CD14-positive monocyte (primary cell): ENCODE measurements at regions not wholly inside any gene's neighbourhood (a gene's known extent, or its start where the extent isn't known, plus 50 kb on each side); places are given as distances from the start of the nearest gene placed in this dataset.

ENCODE experiments used
- DNase-seq, 3 donors: peaks; one replicate each; pipeline ENCODE4 v3.0.0-alpha.2; 2011 to 2022
- H2AFZ ChIP-seq: 2 replicates; pipeline ENCODE4 v1.6.0; 2012; ENCODE audit warnings: mild to moderate bottlenecking, low read depth, low read length, inconsistent platforms; ENCODE audit not compliant: insufficient read depth, poor library complexity, severe bottlenecking
- H3K27ac ChIP-seq, 2 donors: 1 replicate in 1 of 2; 2 replicates in 1 of 2; pipeline ENCODE4 v1.5.1; 2012 to 2013; ENCODE audit warnings: low read length in 2 of 2, control low read depth in 1 of 2, inconsistent platforms in 1 of 2, low read depth in 1 of 2, mild to moderate bottlenecking in 1 of 2
- H3K27me3 ChIP-seq, 2 donors: one replicate each; pipeline versions ENCODE4 v1.6.0 to v1.6.1; 2011 to 2013; ENCODE audit warnings: low read length in 2 of 2; ENCODE audit not compliant: control insufficient read depth in 2 of 2, insufficient read depth in 2 of 2
- H3K36me3 ChIP-seq, 2 donors: replicated peaks in 1 of 2; 1 replicate in 1 of 2; 2 replicates in 1 of 2; pipeline versions ENCODE4 v1.5.1 to v1.6.1; 2012 to 2013; ENCODE audit warnings: low read length in 2 of 2, control low read depth in 1 of 2, inconsistent platforms in 1 of 2, mild to moderate bottlenecking in 1 of 2; ENCODE audit not compliant: insufficient read depth in 2 of 2, control insufficient read depth in 1 of 2
- H3K4me1 ChIP-seq, 2 donors: 1 replicate in 1 of 2; 2 replicates in 1 of 2; pipeline versions ENCODE4 v1.5.1 to v1.6.1; 2012 to 2013; ENCODE audit warnings: low read length in 2 of 2, control low read depth in 1 of 2, inconsistent platforms in 1 of 2, mild to moderate bottlenecking in 1 of 2, moderate library complexity in 1 of 2; ENCODE audit not compliant: insufficient read depth in 2 of 2, control insufficient read depth in 1 of 2
- H3K4me2 ChIP-seq: replicated peaks from 2 replicates; pipeline ENCODE3; 2012; ENCODE audit warnings: low read length, moderate library complexity, mild to moderate bottlenecking; ENCODE audit not compliant: poor library complexity, severe bottlenecking; ENCODE audit errors: extremely low read depth
- H3K4me3 ChIP-seq, 3 experiments: fragments of 200-600 bp in 1 of 3; sonication (generic) in 1 of 3; replicated peaks in 1 of 3; 1 replicate in 2 of 3; 2 replicates in 1 of 3; pipeline ENCODE4 v1.5.1; 2011 to 2013; ENCODE audit warnings: low read length in 3 of 3, mild to moderate bottlenecking in 3 of 3, control low read depth in 2 of 3, low read depth in 2 of 3, inconsistent platforms in 1 of 3, moderate library complexity in 1 of 3
- H3K79me2 ChIP-seq: 2 replicates; pipeline ENCODE4 v1.6.0; 2012; ENCODE audit warnings: mild to moderate bottlenecking, control low read depth, inconsistent platforms, low read length, moderate library complexity; ENCODE audit not compliant: insufficient read depth
- H3K9ac ChIP-seq: 2 replicates; pipeline ENCODE4 v1.6.0; 2017; ENCODE audit warnings: low read length, mild to moderate bottlenecking; ENCODE audit not compliant: insufficient read depth, poor library complexity, severe bottlenecking
- H3K9me3 ChIP-seq, 2 donors: replicated peaks in 1 of 2; 1 replicate in 1 of 2; 2 replicates in 1 of 2; pipeline versions ENCODE4 v1.5.1 to v1.6.1; 2012 to 2013; ENCODE audit warnings: low read length in 2 of 2, control low read depth in 1 of 2; ENCODE audit not compliant: control insufficient read depth in 1 of 2, insufficient read depth in 1 of 2
- H4K20me1 ChIP-seq: 2 replicates; pipeline ENCODE4 v1.6.0; 2012; ENCODE audit warnings: mild to moderate bottlenecking, low read length, control low read depth, moderate library complexity; ENCODE audit not compliant: insufficient read depth
- H3K27ac Mint-ChIP-seq, 7 donors: one replicate each; pipeline ENCODE4 v1.8.0; 2020; ENCODE audit warnings: mild to moderate bottlenecking in 7 of 7, mixed read lengths in 7 of 7, moderate library complexity in 6 of 7, inconsistent platforms in 2 of 7
- H3K27me3 Mint-ChIP-seq, 3 donors: one replicate each; pipeline ENCODE4 v1.8.0; 2021 to 2022; ENCODE audit warnings: low read depth in 3 of 3, mild to moderate bottlenecking in 3 of 3, mixed read lengths in 3 of 3, moderate library complexity in 3 of 3, inconsistent platforms in 1 of 3
- H3K36me3 Mint-ChIP-seq, 2 donors: one replicate each; pipeline ENCODE4 v1.8.0; 2020; ENCODE audit warnings: mixed read lengths in 2 of 2, inconsistent platforms in 1 of 2, mild to moderate bottlenecking in 1 of 2
- H3K4me1 Mint-ChIP-seq: one replicate; pipeline ENCODE4 v1.8.0; 2020; ENCODE audit warnings: mild to moderate bottlenecking, mixed read lengths
- H3K4me3 Mint-ChIP-seq, 2 donors: one replicate each; pipeline ENCODE4 v1.8.0; 2020; ENCODE audit warnings: mild to moderate bottlenecking in 2 of 2, mixed read lengths in 2 of 2, moderate library complexity in 1 of 2
- H3K9me3 Mint-ChIP-seq, 7 donors: one replicate each; pipeline ENCODE4 v1.8.0; 2020 to 2022; ENCODE audit warnings: mixed read lengths in 7 of 7, mild to moderate bottlenecking in 6 of 7, moderate library complexity in 6 of 7, inconsistent platforms in 2 of 7
- CTCF ChIP-seq: fragments of 200-600 bp; IDR thresholded peaks from one replicate; pipeline ENCODE4 v1.8.0; 2022; ENCODE audit warnings: antibody characterized with exemption, mild to moderate bottlenecking
- WGBS: methylation state at CpG from one replicate; pipeline ENCODE4 v1.1.5; 2013; ENCODE audit warnings: missing lambda C conversion rate; ENCODE audit not compliant: insufficient coverage; 5-methylcytosine and 5-hydroxymethylcytosine counted together
- intact Hi-C, 2 donors: fragments of 100-400 bp; cut with micrococcal nuclease; formaldehyde crosslinking; loops; one replicate each; pipeline versions ENCODE4 v1.15.0 to v1.15.1; 2023

- H2AFZ ChIP-seq: no peak overlapping the region
- no peaks in the 10 kb centered on the region for H3K36me3 Mint-ChIP-seq
- no peaks in the 10 kb centered on the region for H3K4me1 Mint-ChIP-seq
- DNase-seq: no peak
- H3K9me3 ChIP-seq: no peaks in the 10 kb centered on the region
- H3K27me3 Mint-ChIP-seq: no peaks in the 10 kb centered on the region
- H3K79me2 ChIP-seq: no peaks in the 10 kb centered on the region
- H3K4me1 ChIP-seq: no peaks in the 10 kb centered on the region
- no peak overlapping the region for H3K9ac ChIP-seq
- H3K27ac ChIP-seq: no peak overlapping the region
- H3K4me3 ChIP-seq: no peak overlapping the region
- intact Hi-C loops: no loop called here
- H3K36me3 ChIP-seq: no peaks in the 10 kb centered on the region
- H3K4me3 Mint-ChIP-seq: no peak overlapping the region
- H3K4me2 ChIP-seq: no peak overlapping the region
- TF ChIP-seq CTCF: no peak
- H3K9me3 Mint-ChIP-seq: peaks cover 0 to 5% (median 0%) of the 10 kb centered on the region in 7 donors
- no peak overlapping the region for H3K27ac Mint-ChIP-seq
- no peaks in the 10 kb centered on the region for H4K20me1 ChIP-seq
- WGBS: no CpG with 5 or more reads among the region's 2 CpGs
- no peaks in the 10 kb centered on the region for H3K27me3 ChIP-seq
These were observed 570.7 kb upstream of the AGTR1 start for GRCh38 chr3:148126956-148127355.

DNA sequence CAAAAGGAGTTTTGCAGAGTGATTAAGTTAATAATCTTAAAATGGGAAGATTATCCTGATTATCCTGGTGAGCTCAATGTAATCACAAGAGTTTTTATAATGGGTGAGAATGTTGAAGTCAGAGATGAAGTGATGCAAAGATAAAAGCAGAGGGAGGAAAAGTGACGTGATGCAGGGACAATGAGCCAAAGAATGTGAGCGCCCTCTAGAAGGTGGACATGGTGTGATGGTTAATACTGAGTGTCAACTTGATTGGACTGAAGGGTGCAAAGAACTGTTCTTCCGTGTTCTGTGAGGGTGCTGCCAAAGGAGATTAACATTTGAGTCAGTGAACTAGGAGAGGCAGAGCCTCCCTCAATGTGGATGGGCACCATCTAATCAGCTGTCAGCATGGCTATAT, 569.6 kb upstream of the AGTR1 start:
- no peak for DNase-seq
- Histone ChIP-seq H3K4me1 (no peaks in the 10 kb centered on the region), H3K4me2 (no peak overlapping the region), H3K9ac (no peak overlapping the region), H4K20me1 (no peaks in the 10 kb centered on the region), H3K27ac (no peak overlapping the region), H3K27me3 (no peaks in the 10 kb centered on the region), H3K9me3 (peaks cover 0 to 4% of the 10 kb centered on the region in 2 donors), H2AFZ (no peak overlapping the region), H3K79me2 (no peaks in the 10 kb centered on the region), H3K36me3 (no peaks in the 10 kb centered on the region), H3K4me3 (no peak overlapping the region)
- H3K4me3 Mint-ChIP-seq: no peak overlapping the region
- no peaks in the 10 kb centered on the region for H3K27me3 Mint-ChIP-seq
- H3K4me1 Mint-ChIP-seq: no peaks in the 10 kb centered on the region
- TF ChIP-seq CTCF: no peak
- peaks cover 0 to 9% (median 3%) of the 10 kb centered on the region in 7 donors for H3K9me3 Mint-ChIP-seq
- WGBS: 31% methylated on average over 3 of the region's 3 CpGs
- intact Hi-C loops: no loop called here
- no peak overlapping the region for H3K27ac Mint-ChIP-seq
- H3K36me3 Mint-ChIP-seq: no peaks in the 10 kb centered on the region
